GM12878 (cell line): ENCODE measurements at regions not wholly inside any gene's neighbourhood (a gene's known extent, or its start where the extent isn't known, plus 50 kb on each side); places are given as distances from the start of the nearest gene placed in this dataset.

ENCODE experiments used
- ATAC-seq: fragments of 200-7000 bp; cut with Tn5 transposase; 3 replicates; pipeline ENCODE4 v1.9.1; 2020; ENCODE audit warnings: mild to moderate bottlenecking, moderate library complexity
- BruUV-seq: library from RNA; stranded (reverse); fragments of 400-500 nt; replicated peaks from 2 replicates; lab custom pipeline; 2021; lab: Mats Ljungman, UMichigan
- CTCF ChIA-PET: fragments of 300-600 bp; sonication (Branson Sonifier 250); formaldehyde crosslinking; extraction: SDS; loops from one replicate; lab custom pipeline; 2021; ENCODE audit warnings: inconsistent platforms; lab: Yijun Ruan, JAX
- POLR2A ChIA-PET: fragments of 350-600 bp; formaldehyde crosslinking; extraction: SDS; loops from one replicate; lab custom pipeline; 2021; ENCODE audit warnings: inconsistent platforms; lab: Charles Lee
- RAD21 ChIA-PET: fragments of 300-600 bp; sonication (Branson Sonifier 250); formaldehyde crosslinking; loops from one replicate; lab custom pipeline; 2023; ENCODE audit warnings: antibody characterized with exemption; ENCODE audit not compliant: unreplicated experiment; lab: Charles Lee
- SMC1A ChIA-PET: fragments of 300-600 bp; sonication (Branson Sonifier 250); formaldehyde crosslinking; loops from one replicate; lab custom pipeline; 2023; ENCODE audit not compliant: unreplicated experiment, uncharacterized antibody; lab: Charles Lee
- DNase-seq: peaks from one replicate; pipeline ENCODE4 v3.0.0-alpha.2; 2011; ENCODE audit warnings: low read depth, low spot score
- FAIRE-seq: peaks from 3 replicates; lab custom pipeline; 2011; peaks lifted over from hg19 to GRCh38; lab: Jason Lieb, UNC
- H2AFZ ChIP-seq: 2 replicates; pipeline ENCODE4 v1.6.0; 2011; ENCODE audit warnings: low read depth, low read length, control low read depth; ENCODE audit not compliant: control insufficient read depth
- H3K27ac ChIP-seq: 2 replicates; pipeline ENCODE4 v1.5.1; 2011; ENCODE audit warnings: control low read depth; ENCODE audit not compliant: control insufficient read depth, insufficient read depth
- H3K27me3 ChIP-seq, 2 experiments: replicated peaks in 1 of 2; 2 replicates each; pipeline versions ENCODE4 v1.6.0 to v1.6.1; 2011; ENCODE audit warnings: low read length in 1 of 2; ENCODE audit not compliant: control insufficient read depth in 2 of 2, insufficient read depth in 2 of 2
- H3K36me3 ChIP-seq, 2 experiments: 2 replicates each; pipeline ENCODE4 v1.5.1; 2011; ENCODE audit warnings: low read length in 1 of 2; ENCODE audit not compliant: control insufficient read depth in 2 of 2, insufficient read depth in 2 of 2
- H3K4me1 ChIP-seq: 2 replicates; pipeline ENCODE4 v1.6.1; 2011; ENCODE audit warnings: mild to moderate bottlenecking, low read length, moderate library complexity, mixed read lengths; ENCODE audit not compliant: control insufficient read depth, insufficient read depth
- H3K4me2 ChIP-seq: 2 replicates; pipeline ENCODE4 v1.6.0; 2011; ENCODE audit warnings: control low read depth; ENCODE audit not compliant: control insufficient read depth, insufficient read depth
- H3K4me3 ChIP-seq: fragments of 200-600 bp; sonication (generic); 2 replicates; pipeline ENCODE4 v1.5.1; 2016
- H3K79me2 ChIP-seq: 2 replicates; pipeline ENCODE4 v1.6.0; 2011; ENCODE audit warnings: low read length; ENCODE audit not compliant: control insufficient read depth, insufficient read depth
- H3K9ac ChIP-seq: 2 replicates; pipeline ENCODE4 v1.8.0; 2011; ENCODE audit warnings: low read length, control low read depth, mixed read lengths; ENCODE audit not compliant: control insufficient read depth, insufficient read depth
- H3K9me3 ChIP-seq: replicated peaks from 3 replicates; pipeline ENCODE4 v1.5.1; 2011; ENCODE audit warnings: mild to moderate bottlenecking, low read length; ENCODE audit not compliant: control insufficient read depth, insufficient read depth
- H4K20me1 ChIP-seq: 2 replicates; pipeline ENCODE4 v1.6.0; 2011; ENCODE audit not compliant: control insufficient read depth, insufficient read depth
- ATF7 ChIP-seq: fragments of 450-650 bp; IDR thresholded peaks from 2 replicates; pipeline ENCODE4 v1.6.1; 2016; ENCODE audit warnings: low read depth, mild to moderate bottlenecking
- CEBPB ChIP-seq, 2 experiments: fragments of 150-350 bp in 1 of 2; IDR thresholded peaks; 2 replicates each; pipeline ENCODE4 v1.6.1; 2012 to 2014; ENCODE audit warnings: low read depth in 2 of 2, low read length in 2 of 2, borderline replicate concordance in 1 of 2, inconsistent platforms in 1 of 2
- CHD4 ChIP-seq: fragments of 200-600 bp; sonication (generic); IDR thresholded peaks from 2 replicates; pipeline ENCODE4 v1.6.1; 2016; ENCODE audit warnings: mild to moderate bottlenecking
- GABPA ChIP-seq: IDR thresholded peaks from 2 replicates; pipeline ENCODE4 v1.6.1; 2014; ENCODE audit warnings: antibody characterized with exemption, low read depth, mild to moderate bottlenecking, inconsistent platforms
- SMAD1 ChIP-seq: fragments of 450-650 bp; IDR thresholded peaks from 2 replicates; pipeline ENCODE4 v1.6.1; 2018; ENCODE audit warnings: mild to moderate bottlenecking, low read depth; ENCODE audit not compliant: partially characterized antibody
- SP1 ChIP-seq: IDR thresholded peaks from one replicate; pipeline ENCODE4 v1.6.1; 2011; ENCODE audit warnings: low read depth, low read length
- SUPT20H ChIP-seq: IDR thresholded peaks from 2 replicates; pipeline ENCODE4 v1.6.1; 2011; ENCODE audit warnings: low read depth, mild to moderate bottlenecking, low read length, moderate library complexity, borderline replicate concordance; ENCODE audit not compliant: control insufficient read depth
- ZBED1 ChIP-seq: IDR thresholded peaks from 2 replicates; pipeline ENCODE4 v1.6.1; 2016; ENCODE audit warnings: borderline replicate concordance
- ZNF24 ChIP-seq: fragments of 450-650 bp; IDR thresholded peaks from 2 replicates; pipeline ENCODE4 v1.6.1; 2017; ENCODE audit warnings: antibody characterized with exemption, mild to moderate bottlenecking
- WGBS: methylation state at CpG from one replicate; pipeline ENCODE4 v1.1.6; 2016; ENCODE audit warnings: low lambda C conversion rate; ENCODE audit not compliant: insufficient replicate concordance, insufficient coverage; ENCODE audit errors: missing lambda C conversion rate; 5-methylcytosine and 5-hydroxymethylcytosine counted together
- in situ Hi-C: fragments of 300-500 bp; cut with MboI; formaldehyde crosslinking; loops from 9 replicates; pipeline ENCODE4 v1.14.3; 2018; ENCODE audit warnings: mixed read lengths
- intact Hi-C: fragments of 100-400 bp; cut with micrococcal nuclease; formaldehyde crosslinking; loops from one replicate; pipeline ENCODE4 v1.14.2; 2022; ENCODE audit not compliant: unreplicated experiment
- TF ChIP-seq, protein P1 (sequence below): fragments of 450-650 bp; IDR thresholded peaks from 2 replicates; pipeline ENCODE4 v1.6.1; 2017; ENCODE audit warnings: antibody characterized with exemption, mild to moderate bottlenecking, moderate library complexity
- TF ChIP-seq, protein P2 (sequence below): IDR thresholded peaks from 2 replicates; pipeline ENCODE4 v1.6.1; 2011; ENCODE audit warnings: borderline replicate concordance, low read depth, mild to moderate bottlenecking, moderate library complexity, mixed read lengths, low read length; ENCODE audit not compliant: insufficient read depth; ENCODE audit errors: extremely low read length

DNA sequence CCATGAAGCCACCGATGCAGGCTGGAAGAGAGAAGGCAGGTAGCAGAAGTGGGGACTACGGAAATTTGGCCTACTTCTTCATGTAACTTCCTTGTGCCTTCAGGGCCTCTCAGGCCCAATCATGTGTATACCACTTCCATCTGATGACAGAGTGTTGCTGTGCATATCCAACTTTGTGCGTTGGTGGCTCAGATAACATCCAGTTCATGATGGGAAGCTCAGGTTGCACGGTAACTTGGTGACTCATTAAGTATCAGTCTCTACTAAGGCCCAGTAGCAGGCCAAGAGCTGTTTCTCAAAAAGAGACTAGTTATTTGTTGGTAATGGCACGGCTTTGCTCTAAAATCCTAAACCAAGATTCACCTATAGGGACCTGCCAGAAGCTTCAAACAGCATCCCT, 117.6 kb downstream of the LTN1 start:
- Histone ChIP-seq H3K9ac (no peak overlapping the region), H2AFZ (no peak overlapping the region), H3K9me3 (no peaks in the 10 kb centered on the region), H3K4me1 (no peaks in the 10 kb centered on the region), H3K4me2 (no peak overlapping the region), H4K20me1 (no peaks in the 10 kb centered on the region), H3K36me3 (no peaks in the 10 kb centered on the region; a peak in 1 of 4 replicates), H3K4me3 (no peak overlapping the region), H3K79me2 (no peaks in the 10 kb centered on the region), H3K27me3 (no peaks in the 10 kb centered on the region), H3K27ac (no peak overlapping the region)
- POLR2A ChIA-PET = no interaction called here
- intact Hi-C loops (no loop called here), in situ Hi-C loops (no loop called here)
- RAD21 ChIA-PET = no interaction called here
- no peak for ATAC-seq
- TF ChIP-seq CEBPB (IDR thresholded peaks at IDR 0.05; ENCODE audit: borderline replicate concordance in 1 of 2, low read depth in 2 of 2, low read length in 2 of 2) (no peak), CHD4 (no peak)
- 50% methylated on average over 5 of the region's 5 CpGs for WGBS
- DNase-seq = no peak
- CTCF ChIA-PET = no interaction called here
- BruUV-seq = no TSS peak
- SMC1A ChIA-PET = no interaction called here
- FAIRE-seq = no peak

DNA sequence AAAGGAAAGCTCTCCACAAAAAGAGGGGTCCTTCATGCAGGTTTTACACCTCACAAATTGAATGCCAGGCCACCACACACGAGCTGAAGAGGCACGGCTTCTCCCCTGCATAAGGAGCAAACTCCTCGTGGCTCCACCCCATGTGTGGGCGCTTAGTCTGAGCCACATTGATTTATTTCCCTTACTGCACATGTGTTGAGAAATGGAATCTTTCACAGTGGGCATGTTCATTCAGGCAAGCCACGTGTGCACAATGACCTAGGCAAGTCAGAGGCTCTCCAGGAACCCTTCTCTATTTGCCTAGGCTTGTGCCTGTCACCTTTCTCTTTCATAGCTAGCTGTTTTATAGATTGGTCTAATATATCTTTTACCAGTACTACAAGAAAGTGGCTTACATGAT, 120.5 kb downstream of the LTN1 start:
- H3K27me3 ChIP-seq = no peaks in the 10 kb centered on the region
- no peaks in the 10 kb centered on the region for H4K20me1 ChIP-seq
- TF ChIP-seq SMAD1 (no peak), ATF7 (no peak), SP1 (no peak), SUPT20H (no peak), GABPA (no peak), ZNF24 (no peak), ZBED1 (no peak)
- TF ChIP-seq, protein P1, sequence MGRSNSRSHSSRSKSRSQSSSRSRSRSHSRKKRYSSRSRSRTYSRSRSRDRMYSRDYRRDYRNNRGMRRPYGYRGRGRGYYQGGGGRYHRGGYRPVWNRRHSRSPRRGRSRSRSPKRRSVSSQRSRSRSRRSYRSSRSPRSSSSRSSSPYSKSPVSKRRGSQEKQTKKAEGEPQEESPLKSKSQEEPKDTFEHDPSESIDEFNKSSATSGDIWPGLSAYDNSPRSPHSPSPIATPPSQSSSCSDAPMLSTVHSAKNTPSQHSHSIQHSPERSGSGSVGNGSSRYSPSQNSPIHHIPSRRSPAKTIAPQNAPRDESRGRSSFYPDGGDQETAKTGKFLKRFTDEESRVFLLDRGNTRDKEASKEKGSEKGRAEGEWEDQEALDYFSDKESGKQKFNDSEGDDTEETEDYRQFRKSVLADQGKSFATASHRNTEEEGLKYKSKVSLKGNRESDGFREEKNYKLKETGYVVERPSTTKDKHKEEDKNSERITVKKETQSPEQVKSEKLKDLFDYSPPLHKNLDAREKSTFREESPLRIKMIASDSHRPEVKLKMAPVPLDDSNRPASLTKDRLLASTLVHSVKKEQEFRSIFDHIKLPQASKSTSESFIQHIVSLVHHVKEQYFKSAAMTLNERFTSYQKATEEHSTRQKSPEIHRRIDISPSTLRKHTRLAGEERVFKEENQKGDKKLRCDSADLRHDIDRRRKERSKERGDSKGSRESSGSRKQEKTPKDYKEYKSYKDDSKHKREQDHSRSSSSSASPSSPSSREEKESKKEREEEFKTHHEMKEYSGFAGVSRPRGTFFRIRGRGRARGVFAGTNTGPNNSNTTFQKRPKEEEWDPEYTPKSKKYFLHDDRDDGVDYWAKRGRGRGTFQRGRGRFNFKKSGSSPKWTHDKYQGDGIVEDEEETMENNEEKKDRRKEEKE = no peak
- TF ChIP-seq, protein P2, sequence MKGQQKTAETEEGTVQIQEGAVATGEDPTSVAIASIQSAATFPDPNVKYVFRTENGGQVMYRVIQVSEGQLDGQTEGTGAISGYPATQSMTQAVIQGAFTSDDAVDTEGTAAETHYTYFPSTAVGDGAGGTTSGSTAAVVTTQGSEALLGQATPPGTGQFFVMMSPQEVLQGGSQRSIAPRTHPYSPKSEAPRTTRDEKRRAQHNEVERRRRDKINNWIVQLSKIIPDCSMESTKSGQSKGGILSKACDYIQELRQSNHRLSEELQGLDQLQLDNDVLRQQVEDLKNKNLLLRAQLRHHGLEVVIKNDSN = no peak
- no peak overlapping the region for H3K27ac ChIP-seq
- no peaks in the 10 kb centered on the region for H3K79me2 ChIP-seq
- WGBS = 84% methylated on average over 5 of the region's 5 CpGs
- ChIA-PET SMC1A (no interaction called here), CTCF (interaction anchor here (0.8 to 1.1 kb wide), 2 partner anchors 8 to 12 kb away, joined by 3 read pairs; no protein-coding TSS in a partner anchor), POLR2A (no interaction called here), RAD21 (no interaction called here)
- no peak for ATAC-seq
- no TSS peak for BruUV-seq
- in situ Hi-C loops (no loop called here), intact Hi-C loops (no loop called here)
- no peaks in the 10 kb centered on the region for H3K4me1 ChIP-seq
- no peak overlapping the region for H2AFZ ChIP-seq
- H3K4me3 ChIP-seq = no peak overlapping the region
- no peak overlapping the region for H3K9ac ChIP-seq
- H3K4me2 ChIP-seq = no peak overlapping the region
- no peak for DNase-seq
- no peaks in the 10 kb centered on the region; a peak in 1 of 4 replicates for H3K36me3 ChIP-seq
- FAIRE-seq = no peak
- no peaks in the 10 kb centered on the region for H3K9me3 ChIP-seq
